ENCODE measurements at regions not wholly inside any gene's neighbourhood (a gene's known extent, or its start where the extent isn't known, plus 50 kb on each side); places are given as distances from the start of the nearest gene placed in this dataset.

GRCh38 chr1:164912290-164912689, 353.3 kb downstream of the PBX1 start:
- Histone ChIP-seq H3K27me3 (ENCODE audit: control insufficient read depth in 1 of 2, insufficient read depth in 2 of 2, low read length in 2 of 2) (no peaks in the 10 kb centered on the region), H3K4me1 (ENCODE audit: control insufficient read depth in 2 of 2, insufficient read depth in 2 of 2, low read length in 1 of 2) (no peaks in the 10 kb centered on the region), H3K27ac (ENCODE audit: low read depth in 2 of 2, low read length in 1 of 2) (no peak overlapping the region), H3K9me3 (ENCODE audit: control insufficient read depth in 2 of 2, insufficient read depth in 1 of 2, low read depth in 1 of 2, low read length in 1 of 2) (no peaks in the 10 kb centered on the region), H3K4me3 (ENCODE audit: low read depth in 1 of 2, low read length in 2 of 2) (no peak overlapping the region), H3K36me3 (ENCODE audit: control insufficient read depth in 2 of 2, insufficient read depth in 2 of 2, low read length in 1 of 2) (no peaks in the 10 kb centered on the region)
- 92% methylated on average over 8 of the region's 8 CpGs for WGBS, 2 donors

DNA sequence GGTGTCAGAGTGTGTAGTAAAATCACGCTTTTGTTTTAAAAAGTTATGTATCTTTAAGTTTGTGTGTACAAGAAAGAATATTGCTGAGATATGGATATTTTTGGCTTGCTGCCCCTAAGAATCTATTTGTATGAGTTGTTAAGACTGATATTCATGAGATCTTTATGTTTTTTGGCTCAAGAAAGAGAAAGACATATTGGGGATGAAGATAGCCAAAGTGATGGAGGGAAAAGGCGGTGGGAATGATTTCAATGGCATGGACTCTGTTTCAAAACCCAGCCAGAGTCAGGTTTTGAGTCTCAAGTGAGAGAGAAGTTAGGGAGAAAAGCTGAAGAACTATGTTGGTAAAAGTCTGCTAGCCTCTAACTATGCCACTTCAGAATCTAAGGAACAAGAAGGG, 351.7 kb downstream of the PBX1 start:
- no peak overlapping the region for H3K27ac ChIP-seq (ENCODE audit: low read depth in 2 of 2, low read length in 1 of 2)
- H3K27me3 ChIP-seq (ENCODE audit: control insufficient read depth in 1 of 2, insufficient read depth in 2 of 2, low read length in 2 of 2): no peaks in the 10 kb centered on the region
- WGBS, 2 donors: 87 to 97% methylated on average over 2 of the region's 2 CpGs
- no peaks in the 10 kb centered on the region for H3K9me3 ChIP-seq (ENCODE audit: control insufficient read depth in 2 of 2, insufficient read depth in 1 of 2, low read depth in 1 of 2, low read length in 1 of 2)
- no peak overlapping the region for H3K4me3 ChIP-seq (ENCODE audit: low read depth in 1 of 2, low read length in 2 of 2)
- no peaks in the 10 kb centered on the region for H3K36me3 ChIP-seq (ENCODE audit: control insufficient read depth in 2 of 2, insufficient read depth in 2 of 2, low read length in 1 of 2)
- H3K4me1 ChIP-seq (ENCODE audit: control insufficient read depth in 2 of 2, insufficient read depth in 2 of 2, low read length in 1 of 2): no peaks in the 10 kb centered on the region

DNA sequence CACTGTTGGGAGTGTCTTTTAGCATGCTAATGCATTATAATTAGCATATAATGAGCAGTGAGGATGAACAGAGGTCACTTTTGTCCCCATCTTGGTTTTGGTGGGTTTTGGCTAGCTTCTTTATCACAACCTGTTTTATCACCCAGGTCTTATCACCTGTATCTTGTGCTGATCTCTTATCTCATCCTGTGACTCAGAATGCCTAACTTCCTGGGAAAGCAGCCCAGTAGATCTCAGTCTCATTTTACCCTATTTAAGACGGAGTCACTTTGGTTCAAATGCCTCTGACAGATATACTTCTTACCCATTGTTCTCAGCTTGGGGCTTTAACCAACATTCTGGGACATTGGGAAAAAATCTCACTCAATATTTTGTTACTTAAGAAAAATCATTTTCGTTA, 348.7 kb downstream of the PBX1 start:
- Histone ChIP-seq H3K4me3 (ENCODE audit: low read depth in 1 of 2, low read length in 2 of 2) (no peak overlapping the region), H3K27me3 (ENCODE audit: control insufficient read depth in 1 of 2, insufficient read depth in 2 of 2, low read length in 2 of 2) (no peaks in the 10 kb centered on the region), H3K36me3 (ENCODE audit: control insufficient read depth in 2 of 2, insufficient read depth in 2 of 2, low read length in 1 of 2) (no peaks in the 10 kb centered on the region), H3K4me1 (ENCODE audit: control insufficient read depth in 2 of 2, insufficient read depth in 2 of 2, low read length in 1 of 2) (no peaks in the 10 kb centered on the region), H3K27ac (ENCODE audit: low read depth in 2 of 2, low read length in 1 of 2) (no peak overlapping the region), H3K9me3 (ENCODE audit: control insufficient read depth in 2 of 2, insufficient read depth in 1 of 2, low read depth in 1 of 2, low read length in 1 of 2) (no peaks in the 10 kb centered on the region)
- WGBS, 2 donors: 45 to 47% methylated on average over 2 of the region's 2 CpGs

- Histone ChIP-seq H3K36me3 (ENCODE audit: control insufficient read depth in 2 of 2, insufficient read depth in 2 of 2, low read length in 1 of 2) (no peaks in the 10 kb centered on the region), H3K27ac (ENCODE audit: low read depth in 2 of 2, low read length in 1 of 2) (no peak overlapping the region), H3K4me3 (ENCODE audit: low read depth in 1 of 2, low read length in 2 of 2) (no peak overlapping the region), H3K9me3 (ENCODE audit: control insufficient read depth in 2 of 2, insufficient read depth in 1 of 2, low read depth in 1 of 2, low read length in 1 of 2) (no peaks in the 10 kb centered on the region), H3K4me1 (ENCODE audit: control insufficient read depth in 2 of 2, insufficient read depth in 2 of 2, low read length in 1 of 2) (no peaks in the 10 kb centered on the region), H3K27me3 (ENCODE audit: control insufficient read depth in 1 of 2, insufficient read depth in 2 of 2, low read length in 2 of 2) (no peaks in the 10 kb centered on the region)
- 77 to 88% methylated on average over 9 of the region's 9 CpGs for WGBS, 2 donors
These were observed 346.9 kb downstream of the PBX1 start for GRCh38 chr1:164905869-164906268.

DNA sequence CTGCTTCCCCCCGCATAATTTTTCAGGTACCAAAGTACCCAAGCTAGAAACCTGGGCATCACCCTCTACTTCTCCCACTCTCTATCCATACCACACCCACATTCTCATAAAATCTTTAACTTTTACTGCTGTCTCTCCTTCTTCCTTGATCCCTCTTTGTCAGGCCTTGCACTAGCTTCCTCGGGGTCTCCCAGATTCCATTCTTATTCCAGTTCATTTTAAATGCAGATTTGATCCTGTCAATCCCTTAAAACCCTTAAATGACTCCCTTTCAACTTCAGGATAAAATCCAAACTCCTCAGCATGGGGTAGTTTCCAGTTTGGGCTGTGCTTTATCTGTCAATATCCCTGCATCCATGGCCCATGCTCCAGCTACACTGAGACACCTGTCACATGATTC, 343.5 kb downstream of the PBX1 start:
- Histone ChIP-seq H3K27me3 (ENCODE audit: control insufficient read depth in 1 of 2, insufficient read depth in 2 of 2, low read length in 2 of 2) (no peaks in the 10 kb centered on the region), H3K4me3 (ENCODE audit: low read depth in 1 of 2, low read length in 2 of 2) (no peak overlapping the region), H3K4me1 (ENCODE audit: control insufficient read depth in 2 of 2, insufficient read depth in 2 of 2, low read length in 1 of 2) (no peaks in the 10 kb centered on the region), H3K36me3 (ENCODE audit: control insufficient read depth in 2 of 2, insufficient read depth in 2 of 2, low read length in 1 of 2) (no peaks in the 10 kb centered on the region), H3K27ac (ENCODE audit: low read depth in 2 of 2, low read length in 1 of 2) (no peak overlapping the region), H3K9me3 (ENCODE audit: control insufficient read depth in 2 of 2, insufficient read depth in 1 of 2, low read depth in 1 of 2, low read length in 1 of 2) (no peaks in the 10 kb centered on the region)
- WGBS, 2 donors: 71 to 75% methylated on average over 2 of the region's 2 CpGs

Data from esophagus (tissue), 2 donors.